ENCODE measurements at regions not wholly inside any gene's neighbourhood (a gene's known extent, or its start where the extent isn't known, plus 50 kb on each side); places are given as distances from the start of the nearest gene placed in this dataset.

DNA sequence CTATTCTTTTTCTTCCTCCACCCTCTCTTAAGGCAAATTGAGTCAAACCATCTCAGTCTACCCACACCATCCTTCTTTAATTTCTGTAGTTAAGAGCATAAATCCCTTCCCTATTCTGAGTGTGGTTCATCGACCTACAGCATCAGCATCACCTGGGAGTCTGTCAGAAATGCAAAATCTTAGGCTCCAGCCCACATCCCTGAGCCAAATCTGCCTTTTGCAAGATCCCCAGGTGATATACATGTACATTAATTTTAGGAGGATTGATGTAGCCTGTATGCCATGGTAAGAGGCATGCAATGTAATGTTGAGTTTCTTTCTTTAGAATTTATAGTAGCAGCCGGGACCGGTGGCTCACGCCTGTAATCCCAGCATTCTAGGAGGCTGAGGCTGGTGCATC, 151.7 kb upstream of the TNP1 start:
- Histone ChIP-seq H4K20me1 (ENCODE audit: control insufficient read depth, insufficient read depth, low read depth, low read length) (no peaks in the 10 kb centered on the region), H3K79me2 (ENCODE audit: control insufficient read depth, low read length) (no peaks in the 10 kb centered on the region), H3K27ac (ENCODE audit: low read depth, low read length) (no peak overlapping the region), H3K36me3 (ENCODE audit: control insufficient read depth, low read length) (no peaks in the 10 kb centered on the region), H3K27me3 (ENCODE audit: control insufficient read depth, low read length) (peaks cover 5% of the 10 kb centered on the region; the same call in 1 of the 2 replicates), H3K9me2 (replicated peaks; ENCODE audit: control insufficient read depth, low read length) (no peaks in the 10 kb centered on the region), H3K9me3 (ENCODE audit: control insufficient read depth, insufficient read depth, low read length) (no peaks in the 10 kb centered on the region), H3K4me1 (ENCODE audit: control insufficient read depth, low read length) (no peaks in the 10 kb centered on the region), H3K4me3 (ENCODE audit: low read length) (no peak overlapping the region), H3K4me2 (ENCODE audit: low read length) (no peak overlapping the region), H3F3A (ENCODE audit: control insufficient read depth, insufficient read depth) (no peaks in the 10 kb centered on the region)
- TF ChIP-seq, protein P1, sequence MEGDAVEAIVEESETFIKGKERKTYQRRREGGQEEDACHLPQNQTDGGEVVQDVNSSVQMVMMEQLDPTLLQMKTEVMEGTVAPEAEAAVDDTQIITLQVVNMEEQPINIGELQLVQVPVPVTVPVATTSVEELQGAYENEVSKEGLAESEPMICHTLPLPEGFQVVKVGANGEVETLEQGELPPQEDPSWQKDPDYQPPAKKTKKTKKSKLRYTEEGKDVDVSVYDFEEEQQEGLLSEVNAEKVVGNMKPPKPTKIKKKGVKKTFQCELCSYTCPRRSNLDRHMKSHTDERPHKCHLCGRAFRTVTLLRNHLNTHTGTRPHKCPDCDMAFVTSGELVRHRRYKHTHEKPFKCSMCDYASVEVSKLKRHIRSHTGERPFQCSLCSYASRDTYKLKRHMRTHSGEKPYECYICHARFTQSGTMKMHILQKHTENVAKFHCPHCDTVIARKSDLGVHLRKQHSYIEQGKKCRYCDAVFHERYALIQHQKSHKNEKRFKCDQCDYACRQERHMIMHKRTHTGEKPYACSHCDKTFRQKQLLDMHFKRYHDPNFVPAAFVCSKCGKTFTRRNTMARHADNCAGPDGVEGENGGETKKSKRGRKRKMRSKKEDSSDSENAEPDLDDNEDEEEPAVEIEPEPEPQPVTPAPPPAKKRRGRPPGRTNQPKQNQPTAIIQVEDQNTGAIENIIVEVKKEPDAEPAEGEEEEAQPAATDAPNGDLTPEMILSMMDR (IDR thresholded peaks at IDR 0.05; ENCODE audit: low read depth, low read length, poor library complexity, severe bottlenecking) = no peak
- TF ChIP-seq EZH2phosphoT487 (IDR thresholded peaks at IDR 0.05; ENCODE audit: borderline replicate concordance, low read length) = no peak

DNA sequence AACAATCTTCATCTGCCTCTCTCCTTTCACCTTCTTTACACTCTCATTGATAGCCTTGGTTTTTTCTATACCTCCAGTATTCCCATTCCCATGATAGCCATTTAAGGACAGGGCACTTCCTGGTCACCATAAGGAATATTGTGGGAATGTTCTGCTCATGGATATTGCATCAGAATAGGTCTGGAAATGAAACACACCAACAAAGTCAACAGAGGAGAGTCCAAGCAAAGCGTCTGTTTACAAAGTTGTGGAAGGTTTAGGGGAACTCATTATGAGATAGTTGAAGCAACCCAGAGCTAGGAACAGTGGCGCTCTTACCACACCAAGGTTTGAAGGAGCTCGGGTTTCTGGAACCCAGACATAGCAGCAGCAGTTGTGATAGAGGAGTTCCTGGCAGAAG, 150.3 kb upstream of the TNP1 start:
- TF ChIP-seq, protein P1 (IDR thresholded peaks at IDR 0.05; ENCODE audit: low read depth, low read length, poor library complexity, severe bottlenecking) = no peak
- TF ChIP-seq EZH2phosphoT487 (IDR thresholded peaks at IDR 0.05; ENCODE audit: borderline replicate concordance, low read length) = no peak
- Histone ChIP-seq H3K4me3 (ENCODE audit: low read length) (no peak overlapping the region), H3K9me3 (ENCODE audit: control insufficient read depth, insufficient read depth, low read length) (no peaks in the 10 kb centered on the region), H3K27ac (ENCODE audit: low read depth, low read length) (no peak overlapping the region), H3K36me3 (ENCODE audit: control insufficient read depth, low read length) (no peaks in the 10 kb centered on the region), H4K20me1 (ENCODE audit: control insufficient read depth, insufficient read depth, low read depth, low read length) (no peaks in the 10 kb centered on the region), H3K4me1 (ENCODE audit: control insufficient read depth, low read length) (no peaks in the 10 kb centered on the region), H3K9me2 (replicated peaks; ENCODE audit: control insufficient read depth, low read length) (no peaks in the 10 kb centered on the region), H3K79me2 (ENCODE audit: control insufficient read depth, low read length) (no peaks in the 10 kb centered on the region), H3F3A (ENCODE audit: control insufficient read depth, insufficient read depth) (no peaks in the 10 kb centered on the region), H3K4me2 (ENCODE audit: low read length) (no peak overlapping the region), H3K27me3 (ENCODE audit: control insufficient read depth, low read length) (peaks cover 5% of the 10 kb centered on the region; the same call in 1 of the 2 replicates)

DNA sequence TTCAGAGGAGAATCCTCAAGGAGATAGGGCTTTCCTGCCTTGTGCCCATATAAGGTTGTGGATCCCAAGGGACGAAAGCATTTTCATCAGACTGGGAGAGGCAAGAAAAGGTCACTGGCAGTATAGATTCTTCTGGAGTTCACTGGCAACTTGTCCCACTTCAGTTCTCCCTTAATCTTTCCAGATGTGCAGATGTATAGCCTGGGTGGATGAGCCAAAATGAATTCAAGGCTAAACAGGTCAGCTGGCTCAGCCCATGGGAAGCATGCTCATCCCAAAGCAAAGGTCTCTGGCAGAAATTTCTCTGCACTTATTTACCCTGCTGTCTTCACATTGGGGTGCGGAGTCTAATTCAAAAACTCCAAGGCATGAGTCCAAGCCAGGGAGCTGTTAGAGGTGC, 148.9 kb upstream of the TNP1 start:
- Histone ChIP-seq H3F3A (ENCODE audit: control insufficient read depth, insufficient read depth) (no peaks in the 10 kb centered on the region), H3K9me3 (ENCODE audit: control insufficient read depth, insufficient read depth, low read length) (no peaks in the 10 kb centered on the region), H3K27ac (ENCODE audit: low read depth, low read length) (no peak overlapping the region), H3K4me2 (ENCODE audit: low read length) (no peak overlapping the region), H3K4me3 (ENCODE audit: low read length) (no peak overlapping the region), H3K9me2 (replicated peaks; ENCODE audit: control insufficient read depth, low read length) (no peaks in the 10 kb centered on the region), H3K36me3 (ENCODE audit: control insufficient read depth, low read length) (no peaks in the 10 kb centered on the region), H3K27me3 (ENCODE audit: control insufficient read depth, low read length) (peaks cover 5% of the 10 kb centered on the region; the same call in 1 of the 2 replicates), H3K79me2 (ENCODE audit: control insufficient read depth, low read length) (no peaks in the 10 kb centered on the region), H3K4me1 (ENCODE audit: control insufficient read depth, low read length) (no peaks in the 10 kb centered on the region), H4K20me1 (ENCODE audit: control insufficient read depth, insufficient read depth, low read depth, low read length) (no peaks in the 10 kb centered on the region)
- no peak for TF ChIP-seq EZH2phosphoT487 (IDR thresholded peaks at IDR 0.05; ENCODE audit: borderline replicate concordance, low read length)
- TF ChIP-seq, protein P1 (IDR thresholded peaks at IDR 0.05; ENCODE audit: low read depth, low read length, poor library complexity, severe bottlenecking) = no peak

Measured in DOHH2 (cell line).